ENCODE measurements at regions not wholly inside any gene's neighbourhood (a gene's known extent, or its start where the extent isn't known, plus 50 kb on each side); places are given as distances from the start of the nearest gene placed in this dataset.
"Not testable (repeated sequence)": the region's sequence is repeated elsewhere in the genome, so short reads cannot be mapped to it uniquely, and the experiment has no call there.

DNA sequence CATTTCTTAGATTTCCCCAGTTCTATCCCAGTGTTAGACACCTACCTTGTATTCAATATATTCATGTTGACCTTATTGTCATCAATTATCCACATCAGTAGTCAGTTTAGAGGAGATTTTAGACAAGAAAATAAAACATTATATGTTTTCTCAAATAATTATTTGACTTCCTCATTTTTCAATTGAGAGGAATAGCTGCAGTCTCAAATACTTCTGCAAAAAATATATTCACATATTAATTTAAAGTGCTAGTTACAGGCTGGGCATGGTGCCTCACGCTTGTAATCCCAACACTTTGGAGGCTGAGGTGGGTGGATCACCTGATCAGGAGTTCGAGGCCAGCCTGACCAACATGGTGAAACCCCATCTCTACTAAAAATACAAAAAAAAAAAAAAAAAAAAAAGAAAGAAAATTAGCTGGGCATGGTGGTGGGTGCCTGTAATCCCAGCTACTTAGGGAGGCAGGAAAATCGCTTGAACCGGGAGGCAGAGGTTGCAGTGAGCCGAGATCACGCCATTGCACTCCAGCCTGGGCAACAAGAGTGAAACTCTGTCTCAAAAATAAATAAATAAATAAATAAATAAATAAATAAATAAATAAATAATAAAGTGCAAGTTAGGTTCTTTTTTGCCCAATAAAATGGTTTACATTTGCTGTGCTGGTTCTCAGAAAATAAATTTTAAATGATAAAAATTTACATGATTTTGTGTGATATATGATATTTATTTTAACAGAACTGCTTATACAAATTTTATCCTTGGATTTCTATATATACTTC, 565.3 kb upstream of the GOLIM4 start:
- H2AFZ ChIP-seq; BruUV-seq (replicated peaks); H4K20me1 ChIP-seq (ENCODE audit: insufficient read depth); intact Hi-C loops (cut with micrococcal nuclease; ENCODE audit: unreplicated experiment); POLR2A ChIA-PET (ENCODE audit: unreplicated experiment); H3K4me3 ChIP-seq; H3F3A ChIP-seq (ENCODE audit: insufficient read depth, low read depth); H3K36me3 ChIP-seq (ENCODE audit: low read depth); H3K9me3 ChIP-seq (ENCODE audit: insufficient read depth, low read depth); H3K4me2 ChIP-seq; H3K4me1 ChIP-seq (replicated peaks; ENCODE audit: insufficient read depth); H3K27ac ChIP-seq; H3K9me2 ChIP-seq (ENCODE audit: insufficient read depth); H3K79me2 ChIP-seq (ENCODE audit: low read depth); H3K27me3 ChIP-seq (ENCODE audit: insufficient read depth, low read depth); DNase-seq: not testable (repeated sequence)
- CTCF ChIA-PET, result interaction anchor here (0.6 kb wide), 1 partner anchor 14 kb away, joined by 6 read pairs; no protein-coding TSS in a partner anchor

DNA sequence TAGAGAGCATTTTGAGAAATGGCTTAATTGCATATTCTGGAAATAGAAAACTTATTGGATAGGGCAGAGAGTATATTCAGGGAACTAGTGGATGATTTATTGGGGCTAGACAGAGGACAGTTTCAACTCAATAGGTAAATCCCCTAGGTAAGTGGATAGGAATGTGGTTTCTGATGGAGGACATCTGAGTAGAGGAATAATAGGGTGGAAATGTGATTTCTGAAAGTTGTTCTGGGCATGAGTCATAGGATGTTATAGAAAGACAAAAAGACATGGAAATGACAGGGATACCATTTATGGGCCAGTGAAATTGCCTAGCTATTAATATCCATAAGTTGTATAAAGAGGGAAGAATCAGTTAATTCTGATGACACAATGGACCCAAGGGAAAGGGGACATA, 563.3 kb upstream of the GOLIM4 start:
- Histone ChIP-seq H3K27ac (no peak overlapping the region), H3F3A (ENCODE audit: insufficient read depth, low read depth) (no peaks in the 10 kb centered on the region), H3K27me3 (ENCODE audit: insufficient read depth, low read depth) (no peaks in the 10 kb centered on the region), H3K4me1 (replicated peaks; ENCODE audit: insufficient read depth) (no peaks in the 10 kb centered on the region), H4K20me1 (ENCODE audit: insufficient read depth) (no peaks in the 10 kb centered on the region), H3K9me3 (ENCODE audit: insufficient read depth, low read depth) (no peaks in the 10 kb centered on the region), H3K4me2 (no peak overlapping the region), H3K36me3 (ENCODE audit: low read depth) (no peaks in the 10 kb centered on the region), H3K4me3 (no peak overlapping the region), H3K9me2 (ENCODE audit: insufficient read depth) (no peaks in the 10 kb centered on the region), H3K79me2 (ENCODE audit: low read depth) (no peaks in the 10 kb centered on the region), H2AFZ (no peak overlapping the region)
- no TSS peak for BruUV-seq (replicated peaks)
- no peak for DNase-seq
- ChIA-PET CTCF (no interaction called here), POLR2A (ENCODE audit: unreplicated experiment) (no interaction called here)
- intact Hi-C loops (cut with micrococcal nuclease; ENCODE audit: unreplicated experiment), result no loop called here
- TF ChIP-seq, protein P1, sequence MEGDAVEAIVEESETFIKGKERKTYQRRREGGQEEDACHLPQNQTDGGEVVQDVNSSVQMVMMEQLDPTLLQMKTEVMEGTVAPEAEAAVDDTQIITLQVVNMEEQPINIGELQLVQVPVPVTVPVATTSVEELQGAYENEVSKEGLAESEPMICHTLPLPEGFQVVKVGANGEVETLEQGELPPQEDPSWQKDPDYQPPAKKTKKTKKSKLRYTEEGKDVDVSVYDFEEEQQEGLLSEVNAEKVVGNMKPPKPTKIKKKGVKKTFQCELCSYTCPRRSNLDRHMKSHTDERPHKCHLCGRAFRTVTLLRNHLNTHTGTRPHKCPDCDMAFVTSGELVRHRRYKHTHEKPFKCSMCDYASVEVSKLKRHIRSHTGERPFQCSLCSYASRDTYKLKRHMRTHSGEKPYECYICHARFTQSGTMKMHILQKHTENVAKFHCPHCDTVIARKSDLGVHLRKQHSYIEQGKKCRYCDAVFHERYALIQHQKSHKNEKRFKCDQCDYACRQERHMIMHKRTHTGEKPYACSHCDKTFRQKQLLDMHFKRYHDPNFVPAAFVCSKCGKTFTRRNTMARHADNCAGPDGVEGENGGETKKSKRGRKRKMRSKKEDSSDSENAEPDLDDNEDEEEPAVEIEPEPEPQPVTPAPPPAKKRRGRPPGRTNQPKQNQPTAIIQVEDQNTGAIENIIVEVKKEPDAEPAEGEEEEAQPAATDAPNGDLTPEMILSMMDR (conservative IDR thresholded peaks at IDR 0.05), result no peak
- TF ChIP-seq EZH2 (IDR thresholded peaks at IDR 0.05; ENCODE audit: low read depth), result no peak

DNA sequence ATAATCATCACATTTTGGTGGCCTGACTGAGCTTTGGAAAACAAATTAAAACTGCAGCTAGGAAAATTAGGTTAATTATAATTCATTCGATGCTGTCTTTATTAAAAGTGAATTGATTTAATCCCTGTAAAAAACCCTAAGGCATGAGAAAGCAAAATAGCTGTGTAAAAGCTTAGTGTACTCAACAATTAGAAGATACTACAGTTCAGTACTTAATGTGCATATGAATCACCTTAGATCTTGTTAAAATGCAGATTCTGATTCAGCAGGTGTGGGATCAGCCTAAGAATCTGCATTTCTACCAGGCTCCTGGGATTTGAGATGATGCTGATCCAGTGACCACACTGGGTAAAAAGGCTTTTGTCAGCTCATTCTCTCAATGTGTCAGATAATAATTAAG, 559.9 kb upstream of the GOLIM4 start:
- intact Hi-C loops (cut with micrococcal nuclease; ENCODE audit: unreplicated experiment), result no loop called here
- Histone ChIP-seq H3K9me2 (ENCODE audit: insufficient read depth) (no peaks in the 10 kb centered on the region), H3K4me3 (no peak overlapping the region), H3K4me2 (no peak overlapping the region), H3K27ac (no peak overlapping the region), H2AFZ (no peak overlapping the region), H3K4me1 (replicated peaks; ENCODE audit: insufficient read depth) (no peaks in the 10 kb centered on the region), H3K79me2 (ENCODE audit: low read depth) (no peaks in the 10 kb centered on the region), H4K20me1 (ENCODE audit: insufficient read depth) (no peaks in the 10 kb centered on the region), H3F3A (ENCODE audit: insufficient read depth, low read depth) (no peaks in the 10 kb centered on the region), H3K36me3 (ENCODE audit: low read depth) (no peaks in the 10 kb centered on the region), H3K27me3 (ENCODE audit: insufficient read depth, low read depth) (no peaks in the 10 kb centered on the region), H3K9me3 (ENCODE audit: insufficient read depth, low read depth) (no peaks in the 10 kb centered on the region)
- TF ChIP-seq, protein P1 (conservative IDR thresholded peaks at IDR 0.05), result no peak
- no peak for TF ChIP-seq EZH2 (IDR thresholded peaks at IDR 0.05; ENCODE audit: low read depth)
- no peak for DNase-seq
- POLR2A ChIA-PET (ENCODE audit: unreplicated experiment), result no interaction called here
- CTCF ChIA-PET, result no interaction called here
- no TSS peak for BruUV-seq (replicated peaks)

DNA sequence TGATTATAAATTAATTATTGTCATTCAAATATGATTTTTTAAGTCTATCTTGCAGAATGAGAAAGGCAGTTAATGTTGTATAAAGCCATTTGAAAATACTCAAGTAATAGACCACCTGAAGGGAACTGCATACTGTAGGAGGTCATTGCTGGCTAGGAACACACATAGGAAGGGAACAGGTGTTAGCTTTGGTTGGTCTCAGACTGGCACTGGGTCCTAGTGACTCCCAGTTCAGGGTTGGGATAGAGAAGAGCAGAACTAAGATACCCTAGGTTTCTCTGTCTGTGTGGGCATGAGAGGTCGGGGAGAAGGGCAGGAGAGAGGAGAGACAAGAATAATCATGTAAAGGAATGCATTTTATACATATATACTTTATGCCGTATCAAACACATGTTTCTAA, 559.0 kb upstream of the GOLIM4 start:
- no peak overlapping the region for H3K4me2 ChIP-seq
- no peak overlapping the region for H3K27ac ChIP-seq
- POLR2A ChIA-PET (ENCODE audit: unreplicated experiment), result no interaction called here
- no peaks in the 10 kb centered on the region for H3F3A ChIP-seq (ENCODE audit: insufficient read depth, low read depth)
- H3K4me3 ChIP-seq, result no peak overlapping the region
- H3K4me1 ChIP-seq (replicated peaks; ENCODE audit: insufficient read depth), result no peaks in the 10 kb centered on the region
- H3K36me3 ChIP-seq (ENCODE audit: low read depth), result no peaks in the 10 kb centered on the region
- BruUV-seq (replicated peaks), result no TSS peak
- no peak for DNase-seq
- intact Hi-C loops (cut with micrococcal nuclease; ENCODE audit: unreplicated experiment), result no loop called here
- H3K9me2 ChIP-seq (ENCODE audit: insufficient read depth), result no peaks in the 10 kb centered on the region
- no peak for TF ChIP-seq EZH2 (IDR thresholded peaks at IDR 0.05; ENCODE audit: low read depth)
- TF ChIP-seq, protein P1 (conservative IDR thresholded peaks at IDR 0.05), result no peak
- no peaks in the 10 kb centered on the region for H3K9me3 ChIP-seq (ENCODE audit: insufficient read depth, low read depth)
- no peaks in the 10 kb centered on the region for H3K27me3 ChIP-seq (ENCODE audit: insufficient read depth, low read depth)
- H2AFZ ChIP-seq, result no peak overlapping the region
- H4K20me1 ChIP-seq (ENCODE audit: insufficient read depth), result no peaks in the 10 kb centered on the region
- no peaks in the 10 kb centered on the region for H3K79me2 ChIP-seq (ENCODE audit: low read depth)
- CTCF ChIA-PET, result no interaction called here

All from PC-9 (cell line).